ENCODE measurements at regions not wholly inside any gene's neighbourhood (a gene's known extent, or its start where the extent isn't known, plus 50 kb on each side); places are given as distances from the start of the nearest gene placed in this dataset.

DNA sequence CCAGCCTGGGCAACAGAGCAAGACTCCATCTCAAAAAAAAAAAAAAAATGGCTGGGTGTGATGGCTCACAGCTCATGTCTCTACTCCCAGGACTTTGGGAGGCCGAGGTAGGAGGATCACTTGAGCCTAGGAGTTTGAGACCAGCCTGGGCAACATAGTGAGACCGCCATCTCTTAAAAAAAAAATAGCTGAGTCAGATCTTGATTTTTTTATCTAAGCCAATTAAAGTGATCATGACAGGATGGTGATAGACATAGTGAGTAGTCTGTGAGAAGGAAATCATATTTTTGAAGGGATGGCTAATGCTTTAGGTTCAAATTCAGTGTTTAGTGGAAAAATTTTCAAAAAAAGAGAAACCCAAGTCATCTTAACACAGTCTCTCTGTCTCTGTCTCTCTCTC, 114.6 kb upstream of the JARID2 start:
- Histone ChIP-seq H2BK20ac (ENCODE audit: low read depth, low read length, poor library complexity, severe bottlenecking) (no peak overlapping the region), H4K5ac (ENCODE audit: insufficient read length, low read depth, low read length) (no peak overlapping the region), H3K79me1 (ENCODE audit: insufficient read depth, low read depth, low read length, poor library complexity, severe bottlenecking) (no peaks in the 10 kb centered on the region), H2AFZ (ENCODE audit: low read length) (no peak overlapping the region), H2BK5ac (ENCODE audit: insufficient read length, low read length) (no peak overlapping the region), H4K8ac (replicated peaks; ENCODE audit: insufficient read length, low read depth, low read length) (no peak overlapping the region), H3K4me2 (ENCODE audit: insufficient read depth, insufficient read length, low read length) (no peak overlapping the region), H3K14ac (ENCODE audit: insufficient read depth, low read length) (no peak overlapping the region), H3K4ac (ENCODE audit: low read depth, low read length) (no peak overlapping the region), H3T11ph (ENCODE audit: low read length) (no peak overlapping the region), H3K56ac (ENCODE audit: insufficient read length, low read depth, low read length) (no peak overlapping the region), H2BK12ac (ENCODE audit: insufficient read length, low read depth, low read length) (no peak overlapping the region), H3K79me2 (ENCODE audit: insufficient read depth, low read length) (no peaks in the 10 kb centered on the region), H3K23ac (ENCODE audit: insufficient read length, low read depth, low read length) (no peak overlapping the region), H3K4me1 (ENCODE audit: insufficient read depth, low read length) (peaks cover 6% of the 10 kb centered on the region; the same call in 1 of the 2 replicates), H3K9ac (ENCODE audit: extremely low read depth, insufficient read length, low read length) (no peak overlapping the region), H3K27ac (ENCODE audit: insufficient read length, low read depth, low read length) (no peak overlapping the region), H3K23me2 (ENCODE audit: insufficient read length, low read depth, low read length, poor library complexity, severe bottlenecking) (no peaks in the 10 kb centered on the region), H4K91ac (ENCODE audit: insufficient read length, low read depth, low read length) (no peak overlapping the region), H3K27me3 (ENCODE audit: insufficient read depth, low read length) (no peaks in the 10 kb centered on the region), H2BK15ac (ENCODE audit: low read depth, low read length) (no peak overlapping the region), H4K20me1 (ENCODE audit: control insufficient read depth, insufficient read depth, insufficient read length) (no peaks in the 10 kb centered on the region), H2BK120ac (ENCODE audit: low read depth, low read length, poor library complexity, severe bottlenecking) (no peak overlapping the region), H3K18ac (ENCODE audit: insufficient read length, low read depth, low read length) (no peak overlapping the region), H3K9me3 (ENCODE audit: control insufficient read depth, low read depth, low read length) (no peaks in the 10 kb centered on the region), H2AK5ac (ENCODE audit: insufficient read length, low read length) (no peak overlapping the region)
- no peak overlapping the region for H3K4me3 Mint-ChIP-seq
- no peaks in the 10 kb centered on the region for H3K27me3 Mint-ChIP-seq (ENCODE audit: low read depth)
- no peak for DNase-seq
- H3K27ac Mint-ChIP-seq = no peak overlapping the region; a peak in 1 of 7 replicates
- no peaks in the 10 kb centered on the region for H3K36me3 Mint-ChIP-seq (ENCODE audit: insufficient read depth in 1 of 3, low read depth in 3 of 3)
- H3K9me3 Mint-ChIP-seq = no peaks in the 10 kb centered on the region
- peaks cover 26% of the 10 kb centered on the region in 2 experiments for H3K4me1 Mint-ChIP-seq
- WGBS (ENCODE audit: extremely low coverage, insufficient read length, low lambda C conversion rate) = no CpG with 5 or more reads among the region's 2 CpGs
- TF ChIP-seq, protein P1, sequence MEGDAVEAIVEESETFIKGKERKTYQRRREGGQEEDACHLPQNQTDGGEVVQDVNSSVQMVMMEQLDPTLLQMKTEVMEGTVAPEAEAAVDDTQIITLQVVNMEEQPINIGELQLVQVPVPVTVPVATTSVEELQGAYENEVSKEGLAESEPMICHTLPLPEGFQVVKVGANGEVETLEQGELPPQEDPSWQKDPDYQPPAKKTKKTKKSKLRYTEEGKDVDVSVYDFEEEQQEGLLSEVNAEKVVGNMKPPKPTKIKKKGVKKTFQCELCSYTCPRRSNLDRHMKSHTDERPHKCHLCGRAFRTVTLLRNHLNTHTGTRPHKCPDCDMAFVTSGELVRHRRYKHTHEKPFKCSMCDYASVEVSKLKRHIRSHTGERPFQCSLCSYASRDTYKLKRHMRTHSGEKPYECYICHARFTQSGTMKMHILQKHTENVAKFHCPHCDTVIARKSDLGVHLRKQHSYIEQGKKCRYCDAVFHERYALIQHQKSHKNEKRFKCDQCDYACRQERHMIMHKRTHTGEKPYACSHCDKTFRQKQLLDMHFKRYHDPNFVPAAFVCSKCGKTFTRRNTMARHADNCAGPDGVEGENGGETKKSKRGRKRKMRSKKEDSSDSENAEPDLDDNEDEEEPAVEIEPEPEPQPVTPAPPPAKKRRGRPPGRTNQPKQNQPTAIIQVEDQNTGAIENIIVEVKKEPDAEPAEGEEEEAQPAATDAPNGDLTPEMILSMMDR (conservative IDR thresholded peaks at IDR 0.05) = no peak
